IPS-20b (cell line): ENCODE measurements at regions not wholly inside any gene's neighbourhood (a gene's known extent, or its start where the extent isn't known, plus 50 kb on each side); places are given as distances from the start of the nearest gene placed in this dataset.
"Not testable (repeated sequence)": the region's sequence is repeated elsewhere in the genome, so short reads cannot be mapped to it uniquely, and the experiment has no call there.

ENCODE experiments used
- H3K27ac ChIP-seq: one replicate; pipeline ENCODE4 v1.5.1; 2013; ENCODE audit warnings: low read length
- H3K27me3 ChIP-seq: 2 replicates; pipeline ENCODE4 v1.6.1; 2013; ENCODE audit warnings: mild to moderate bottlenecking, low read length, inconsistent platforms; ENCODE audit not compliant: insufficient read depth
- H3K36me3 ChIP-seq: 2 replicates; pipeline ENCODE4 v1.6.1; 2013; ENCODE audit warnings: low read depth, mild to moderate bottlenecking, inconsistent platforms, low read length, moderate library complexity; ENCODE audit not compliant: insufficient read depth
- H3K4me1 ChIP-seq: 2 replicates; pipeline ENCODE4 v1.6.1; 2013; ENCODE audit warnings: mild to moderate bottlenecking, control low read depth, inconsistent platforms, low read length, moderate library complexity; ENCODE audit not compliant: insufficient read depth
- H3K4me3 ChIP-seq: 2 replicates; pipeline ENCODE4 v1.5.1; 2013; ENCODE audit warnings: mild to moderate bottlenecking, low read length, inconsistent platforms
- H3K9ac ChIP-seq: 2 replicates; pipeline ENCODE4 v1.6.1; 2013; ENCODE audit warnings: low read depth, mild to moderate bottlenecking, inconsistent platforms, low read length, moderate library complexity
- H3K9me3 ChIP-seq: 2 replicates; pipeline ENCODE4 v1.6.1; 2013; ENCODE audit warnings: mild to moderate bottlenecking, low read depth, low read length, inconsistent platforms; ENCODE audit not compliant: insufficient read depth

DNA sequence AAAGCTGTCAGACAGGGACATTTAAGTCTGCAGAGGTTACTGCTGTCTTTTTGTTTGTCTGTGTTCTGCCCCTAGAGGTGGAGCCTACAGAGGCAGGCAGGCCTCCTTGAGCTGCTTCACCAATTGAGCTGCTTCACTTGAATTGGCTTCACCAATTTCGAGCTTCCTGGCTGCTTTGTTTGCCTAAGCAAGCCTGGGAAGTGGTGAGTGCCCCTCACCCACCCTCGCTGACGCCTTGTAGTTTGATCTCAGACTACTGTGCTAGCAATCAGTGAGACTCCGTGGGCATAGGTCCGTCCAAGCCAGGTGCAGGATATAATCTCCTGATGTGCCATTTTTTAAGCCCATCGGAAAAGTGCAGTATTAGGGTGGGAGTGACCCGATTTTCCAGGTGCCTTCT, 179.7 kb downstream of the TRIM51G start:
- not testable (repeated sequence) for H3K9ac ChIP-seq, H3K4me1 ChIP-seq, H3K27me3 ChIP-seq, H3K4me3 ChIP-seq, H3K36me3 ChIP-seq, H3K27ac ChIP-seq
- peaks cover 65% of the 10 kb centered on the region for H3K9me3 ChIP-seq
